ENCODE measurements at regions not wholly inside any gene's neighbourhood (a gene's known extent, or its start where the extent isn't known, plus 50 kb on each side); places are given as distances from the start of the nearest gene placed in this dataset.

GRCh38 chr2:16853088-16853487, 187.5 kb upstream of the CYRIA start:
- ATAC-seq (no peak), DNase-seq (ENCODE audit: low spot score) (no peak)
- Histone ChIP-seq H4K20me1 (replicated peaks; ENCODE audit: insufficient read depth) (no peaks in the 10 kb centered on the region), H3K4me1 (ENCODE audit: insufficient read depth) (no peaks in the 10 kb centered on the region), H3K79me2 (replicated peaks; ENCODE audit: insufficient read depth) (no peaks in the 10 kb centered on the region), H3K27ac (ENCODE audit: low read depth) (no peak overlapping the region), H3K4me3 (no peak overlapping the region), H3K27me3 (ENCODE audit: insufficient read depth) (no peaks in the 10 kb centered on the region), H3F3A (replicated peaks; ENCODE audit: low read depth) (no peaks in the 10 kb centered on the region), H2AFZ (no peak overlapping the region), H3K36me3 (ENCODE audit: insufficient read depth) (no peaks in the 10 kb centered on the region), H3K9me2 (ENCODE audit: insufficient read depth) (no peaks in the 10 kb centered on the region), H3K4me2 (no peak overlapping the region)
- TF ChIP-seq NANOG (IDR thresholded peaks at IDR 0.05; ENCODE audit: borderline replicate concordance) (no peak), ETS1 (IDR thresholded peaks at IDR 0.05) (no peak), CTCF (conservative IDR thresholded peaks at IDR 0.05; ENCODE audit: low read depth in 2 of 2) (no peak), JUNB (IDR thresholded peaks at IDR 0.05; ENCODE audit: unreplicated experiment) (no peak), CREB1 (CRISPR knock-in tag; IDR thresholded peaks at IDR 0.05; ENCODE audit: low read depth) (no peak), EZH2 (IDR thresholded peaks at IDR 0.05; ENCODE audit: low read depth, unreplicated experiment) (no peak), ZNF462 (CRISPR knock-in tag; IDR thresholded peaks at IDR 0.05) (no peak), POLR2AphosphoS5 (IDR thresholded peaks at IDR 0.05; ENCODE audit: low read depth) (no peak), ZNF331 (CRISPR knock-in tag; IDR thresholded peaks at IDR 0.05; ENCODE audit: low read depth) (no peak), EZH2phosphoT487 (IDR thresholded peaks at IDR 0.05; ENCODE audit: unreplicated experiment) (no peak), STAT1 (IDR thresholded peaks at IDR 0.05; ENCODE audit: unreplicated experiment) (no peak), ZNF114 (CRISPR knock-in tag; IDR thresholded peaks at IDR 0.05) (no peak), REST (IDR thresholded peaks at IDR 0.05; ENCODE audit: unreplicated experiment) (no peak)
- no peaks in the 10 kb centered on the region for H3K36me3 Mint-ChIP-seq (ENCODE audit: low read depth)
- no peaks in the 10 kb centered on the region for H3K9me3 Mint-ChIP-seq
- H3K27ac Mint-ChIP-seq = no peak overlapping the region
- no peaks in the 10 kb centered on the region for H3K27me3 Mint-ChIP-seq (ENCODE audit: insufficient read depth, low read depth, poor library complexity)
- no peak overlapping the region for H3K4me3 Mint-ChIP-seq
- H3K4me1 Mint-ChIP-seq = no peaks in the 10 kb centered on the region

All from GM23338 (cell line).